ENCODE measurements at regions not wholly inside any gene's neighbourhood (a gene's known extent, or its start where the extent isn't known, plus 50 kb on each side); places are given as distances from the start of the nearest gene placed in this dataset.

DNA sequence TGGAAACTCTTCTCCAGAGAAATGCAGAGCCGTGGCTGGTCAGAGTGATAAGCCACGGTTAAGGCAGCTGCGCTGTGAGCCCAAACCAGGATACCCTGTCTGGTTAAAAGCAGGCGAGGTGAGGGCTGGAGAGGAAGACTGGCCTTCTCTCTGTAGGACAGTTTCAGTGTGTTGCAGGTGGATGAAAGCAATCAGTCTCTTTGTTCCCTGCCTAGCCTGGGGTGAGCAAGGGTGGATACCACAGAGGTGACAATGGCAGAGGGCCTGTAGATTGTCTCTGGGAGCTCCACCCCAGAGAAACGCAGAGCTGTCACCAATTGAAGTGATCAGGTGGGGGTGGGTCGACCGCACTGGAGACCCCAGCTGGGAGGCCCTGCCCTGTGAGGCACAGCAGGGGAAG lies 621.9 kb downstream of the LRFN5 start:
- H3K4me2 ChIP-seq (ENCODE audit: low read length): no peak overlapping the region
- no peaks in the 10 kb centered on the region for H3K9me3 ChIP-seq (replicated peaks; ENCODE audit: low read length)
- no peak overlapping the region for H3K9ac ChIP-seq (ENCODE audit: low read depth, low read length)
- peaks cover 6% of the 10 kb centered on the region for H3K4me1 ChIP-seq (ENCODE audit: control insufficient read depth, insufficient read depth, low read length)
- no peaks in the 10 kb centered on the region for H3K36me3 ChIP-seq (ENCODE audit: insufficient read depth, low read length)
- H3K4me3 ChIP-seq (ENCODE audit: low read length): no peak overlapping the region
- no peaks in the 10 kb centered on the region for H3K27me3 ChIP-seq (ENCODE audit: control insufficient read depth, insufficient read depth, low read length)

DNA sequence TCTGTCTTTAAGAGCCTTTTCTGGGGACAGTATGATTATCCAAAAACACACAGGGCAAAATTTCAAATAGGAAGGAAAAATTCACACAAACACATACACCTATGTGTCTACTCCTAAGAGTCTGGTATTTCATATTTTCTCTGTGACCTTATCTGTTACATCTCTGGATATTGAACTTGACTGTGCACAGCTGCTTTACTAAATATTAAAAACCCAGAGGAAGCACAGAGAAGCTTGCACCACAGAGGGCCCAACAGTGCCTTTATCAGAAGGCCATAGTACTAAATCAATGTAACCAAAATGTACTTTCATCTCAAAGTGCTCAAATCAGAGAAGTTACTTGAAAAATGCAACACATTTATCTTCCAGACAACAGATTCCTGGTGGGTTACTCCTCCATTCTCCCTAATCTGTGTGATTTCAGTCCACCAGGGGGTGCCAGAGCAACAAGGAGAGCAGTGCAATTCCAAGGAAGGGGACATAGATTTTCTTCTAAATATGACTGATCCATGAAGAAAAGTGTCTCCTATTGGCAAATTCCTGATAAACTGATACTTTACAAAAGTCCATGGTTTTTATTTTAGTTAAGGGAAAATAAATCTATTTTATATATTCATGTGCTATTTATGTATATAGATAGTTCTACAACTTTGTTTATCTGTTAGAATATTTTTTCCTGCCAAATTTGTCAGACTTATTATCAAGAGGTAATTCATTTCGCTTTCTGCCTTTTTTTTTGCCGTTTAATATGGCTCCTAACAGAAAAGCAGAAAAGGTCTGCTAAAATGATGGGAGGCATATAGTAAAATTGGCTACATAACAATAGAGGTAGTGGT lies 617.6 kb downstream of the LRFN5 start:
- Histone ChIP-seq H3K4me2 (ENCODE audit: low read length) (no peak overlapping the region), H3K27me3 (ENCODE audit: control insufficient read depth, insufficient read depth, low read length) (no peaks in the 10 kb centered on the region), H3K4me1 (ENCODE audit: control insufficient read depth, insufficient read depth, low read length) (peaks cover 22% of the 10 kb centered on the region), H3K36me3 (ENCODE audit: insufficient read depth, low read length) (no peaks in the 10 kb centered on the region), H3K9ac (ENCODE audit: low read depth, low read length) (peak overlapping the region; percentile 58), H3K4me3 (ENCODE audit: low read length) (no peak overlapping the region), H3K9me3 (replicated peaks; ENCODE audit: low read length) (no peaks in the 10 kb centered on the region)

DNA sequence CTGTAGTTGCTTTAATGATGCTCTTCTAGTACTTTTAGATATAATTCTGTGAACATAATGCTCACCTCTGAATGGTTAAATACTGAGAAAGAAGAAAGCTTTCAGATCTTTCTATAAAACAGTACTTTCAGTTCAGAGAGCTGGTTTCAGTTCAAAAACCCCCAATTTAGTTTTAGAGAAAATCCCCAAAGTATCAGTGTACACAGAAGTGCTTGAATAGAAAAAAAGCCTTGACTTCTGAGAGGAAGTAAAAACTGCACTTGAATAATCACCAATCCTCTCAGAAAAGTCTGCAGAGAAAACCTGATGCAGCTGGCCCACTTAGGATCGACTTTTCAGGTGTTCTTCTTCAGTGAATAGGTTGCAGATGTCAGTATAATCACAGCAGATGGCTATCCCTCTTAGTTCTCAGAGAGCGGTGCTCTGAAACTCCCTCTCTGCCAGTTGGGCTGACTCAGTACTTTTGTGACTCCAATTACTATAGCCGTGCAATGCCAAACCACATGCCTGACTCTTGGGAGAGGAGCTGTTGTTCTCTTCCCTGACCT lies 616.3 kb downstream of the LRFN5 start:
- H3K9ac ChIP-seq (ENCODE audit: low read depth, low read length): peak overlapping the region; percentile 10
- H3K4me3 ChIP-seq (ENCODE audit: low read length): no peak overlapping the region

DNA sequence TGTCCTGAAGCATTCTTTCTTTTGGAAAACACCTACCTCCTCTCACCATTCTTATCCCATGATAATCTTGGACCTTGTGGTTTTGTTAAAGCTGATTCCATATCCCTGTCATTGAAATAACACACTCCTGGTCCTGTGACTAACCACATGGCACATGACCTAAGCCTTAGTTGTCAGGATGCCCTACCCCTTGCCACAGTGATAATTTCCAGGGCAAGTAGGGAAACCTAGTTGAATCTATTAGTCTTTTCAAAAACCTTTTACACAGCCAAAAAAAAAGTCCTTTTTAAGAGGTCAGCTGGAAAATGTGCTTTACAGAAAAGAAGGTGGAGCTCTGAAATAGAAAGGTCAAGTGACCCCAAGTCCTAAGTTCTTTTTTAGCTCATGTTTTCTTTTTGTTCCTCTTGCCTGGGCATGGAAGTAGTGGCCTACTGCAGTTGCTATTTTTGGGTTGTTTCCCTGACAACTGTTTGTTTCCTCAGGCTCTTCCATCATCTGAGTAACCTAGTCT lies 608.4 kb downstream of the LRFN5 start:
- Histone ChIP-seq H3K4me3 (ENCODE audit: low read length) (no peak overlapping the region), H3K36me3 (ENCODE audit: insufficient read depth, low read length) (no peaks in the 10 kb centered on the region), H3K9ac (ENCODE audit: low read depth, low read length) (peak overlapping the region; percentile 70), H3K9me3 (replicated peaks; ENCODE audit: low read length) (no peaks in the 10 kb centered on the region), H3K4me1 (ENCODE audit: control insufficient read depth, insufficient read depth, low read length) (peaks cover 20% of the 10 kb centered on the region), H3K27me3 (ENCODE audit: control insufficient read depth, insufficient read depth, low read length) (no peaks in the 10 kb centered on the region), H3K4me2 (ENCODE audit: low read length) (peak overlapping the region; percentile 71)

More for the DNA sequence above, 616.3 kb downstream of the LRFN5 start:
- no peaks in the 10 kb centered on the region for H3K36me3 ChIP-seq (ENCODE audit: insufficient read depth, low read length)
- peak overlapping the region; percentile 36 for H3K4me2 ChIP-seq (ENCODE audit: low read length)
- H3K27me3 ChIP-seq (ENCODE audit: control insufficient read depth, insufficient read depth, low read length): no peaks in the 10 kb centered on the region
- H3K4me1 ChIP-seq (ENCODE audit: control insufficient read depth, insufficient read depth, low read length): peaks cover 22% of the 10 kb centered on the region
- no peaks in the 10 kb centered on the region for H3K9me3 ChIP-seq (replicated peaks; ENCODE audit: low read length)

DNA sequence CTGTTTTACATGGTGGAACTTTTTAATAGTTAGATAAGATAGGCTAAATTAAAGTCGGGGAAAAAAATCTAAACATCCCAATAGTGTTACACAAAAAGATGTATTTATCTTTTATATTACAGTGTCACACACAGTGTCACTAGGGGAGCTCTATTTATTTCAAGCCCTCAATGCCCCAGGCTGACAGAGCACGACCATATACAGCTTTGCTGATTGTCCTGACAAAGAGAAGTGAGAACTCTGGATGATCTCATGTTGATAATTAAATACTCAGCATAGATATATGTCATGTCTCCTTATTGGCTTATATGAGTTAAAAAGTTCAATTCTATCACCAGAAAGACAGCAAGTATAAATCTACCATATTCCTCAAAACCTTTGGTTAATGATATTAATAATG lies 594.3 kb downstream of the LRFN5 start:
- Histone ChIP-seq H3K4me3 (ENCODE audit: low read length) (no peak overlapping the region), H3K9me3 (replicated peaks; ENCODE audit: low read length) (no peaks in the 10 kb centered on the region), H3K4me1 (ENCODE audit: control insufficient read depth, insufficient read depth, low read length) (no peaks in the 10 kb centered on the region), H3K36me3 (ENCODE audit: insufficient read depth, low read length) (no peaks in the 10 kb centered on the region), H3K9ac (ENCODE audit: low read depth, low read length) (no peak overlapping the region), H3K27me3 (ENCODE audit: control insufficient read depth, insufficient read depth, low read length) (no peaks in the 10 kb centered on the region), H3K4me2 (ENCODE audit: low read length) (no peak overlapping the region)

DNA sequence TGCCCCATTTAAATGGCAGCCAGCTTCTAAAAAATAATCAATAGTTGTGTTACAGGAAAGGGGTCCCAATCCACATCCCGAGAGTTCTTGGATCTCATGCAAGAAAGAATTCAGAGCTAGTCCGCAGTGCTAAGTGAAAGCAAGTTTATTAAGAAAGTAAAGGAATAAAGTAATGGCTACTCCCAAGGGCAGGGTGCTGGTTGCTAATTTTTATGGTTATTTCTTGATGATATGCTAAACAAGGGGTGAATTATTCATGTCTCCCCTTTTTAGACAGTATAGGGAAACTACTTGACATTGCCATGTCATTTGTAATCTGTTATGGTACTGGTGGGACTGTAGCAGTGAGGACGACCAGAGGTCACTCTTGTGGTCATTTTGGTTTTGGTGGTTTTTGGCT lies 591.3 kb downstream of the LRFN5 start:
- Histone ChIP-seq H3K9ac (ENCODE audit: low read depth, low read length) (no peak overlapping the region), H3K4me3 (ENCODE audit: low read length) (no peak overlapping the region), H3K4me2 (ENCODE audit: low read length) (no peak overlapping the region), H3K4me1 (ENCODE audit: control insufficient read depth, insufficient read depth, low read length) (peaks cover 10% of the 10 kb centered on the region), H3K36me3 (ENCODE audit: insufficient read depth, low read length) (no peaks in the 10 kb centered on the region), H3K9me3 (replicated peaks; ENCODE audit: low read length) (no peaks in the 10 kb centered on the region), H3K27me3 (ENCODE audit: control insufficient read depth, insufficient read depth, low read length) (no peaks in the 10 kb centered on the region)

DNA sequence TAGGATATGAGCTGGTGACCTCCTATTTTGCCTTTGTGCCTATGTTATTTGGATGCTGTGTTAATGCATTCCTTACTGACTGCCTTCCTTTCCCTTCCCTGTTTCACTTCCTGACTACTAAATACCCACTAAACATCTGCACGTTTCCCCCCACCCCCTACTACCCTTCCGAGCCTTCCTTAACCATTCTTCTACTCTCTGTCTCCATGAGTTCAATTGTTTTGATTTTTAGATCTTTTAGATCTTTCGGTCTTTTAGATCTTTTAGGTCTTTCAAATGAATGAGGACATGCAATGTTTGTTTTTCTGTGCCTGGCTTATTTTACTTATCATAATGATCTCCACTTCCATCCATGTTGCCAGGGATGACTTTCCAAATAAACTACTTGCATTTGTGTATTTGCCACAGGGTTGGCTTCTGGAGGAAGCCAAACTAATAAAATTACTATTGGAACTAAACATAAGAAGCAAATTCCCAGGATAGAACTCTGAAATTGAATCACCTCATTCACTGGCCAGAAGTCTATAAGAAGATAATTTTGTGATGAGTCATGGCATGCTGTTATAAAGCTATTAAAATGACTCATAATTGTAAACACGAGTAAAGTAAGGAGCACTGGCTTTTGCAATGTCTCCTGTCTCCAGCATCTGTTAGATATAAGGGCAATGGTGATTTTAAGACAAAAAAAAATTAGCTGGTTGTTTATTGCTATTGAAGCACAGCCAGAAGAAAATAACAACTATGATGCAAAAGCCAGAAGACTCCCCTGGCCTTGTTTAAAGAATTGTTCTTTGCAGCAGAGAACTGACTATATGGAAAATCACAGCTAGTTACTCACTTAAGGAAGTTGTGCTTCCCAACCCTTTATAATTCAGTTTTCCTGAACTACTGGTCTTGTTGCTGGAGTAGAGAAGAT lies 586.3 kb downstream of the LRFN5 start:
- Histone ChIP-seq H3K4me2 (ENCODE audit: low read length) (peak overlapping the region; percentile 64), H3K9me3 (replicated peaks; ENCODE audit: low read length) (no peaks in the 10 kb centered on the region), H3K4me1 (ENCODE audit: control insufficient read depth, insufficient read depth, low read length) (peaks cover 26% of the 10 kb centered on the region), H3K27me3 (ENCODE audit: control insufficient read depth, insufficient read depth, low read length) (no peaks in the 10 kb centered on the region), H3K36me3 (ENCODE audit: insufficient read depth, low read length) (no peaks in the 10 kb centered on the region), H3K9ac (ENCODE audit: low read depth, low read length) (peak overlapping the region; percentile 57), H3K4me3 (ENCODE audit: low read length) (peak overlapping the region; percentile 47)

DNA sequence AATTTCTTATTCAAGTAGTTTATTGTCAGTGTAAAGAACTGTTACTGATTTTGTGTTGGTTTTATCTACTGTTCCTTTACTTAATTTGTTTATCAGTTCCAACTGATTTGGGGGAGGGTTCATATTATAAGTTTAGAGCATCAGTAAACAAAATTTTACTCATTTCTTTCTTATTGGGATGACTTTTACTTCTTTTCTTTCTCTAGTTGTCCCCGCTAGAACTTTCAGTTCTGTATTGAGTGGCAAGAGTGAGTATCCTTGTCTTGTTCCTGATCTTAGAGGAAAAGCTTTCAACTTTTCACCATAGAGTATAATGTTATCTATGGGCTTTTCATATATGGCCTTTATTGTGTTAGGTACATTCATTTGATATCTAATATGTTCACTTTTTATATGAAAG lies 584.1 kb downstream of the LRFN5 start:
- no peak overlapping the region for H3K9ac ChIP-seq (ENCODE audit: low read depth, low read length)
- peaks cover 31% of the 10 kb centered on the region for H3K4me1 ChIP-seq (ENCODE audit: control insufficient read depth, insufficient read depth, low read length)
- no peaks in the 10 kb centered on the region for H3K36me3 ChIP-seq (ENCODE audit: insufficient read depth, low read length)
- H3K4me2 ChIP-seq (ENCODE audit: low read length): no peak overlapping the region
- H3K27me3 ChIP-seq (ENCODE audit: control insufficient read depth, insufficient read depth, low read length): no peaks in the 10 kb centered on the region
- H3K4me3 ChIP-seq (ENCODE audit: low read length): no peak overlapping the region
- no peaks in the 10 kb centered on the region for H3K9me3 ChIP-seq (replicated peaks; ENCODE audit: low read length)

DNA sequence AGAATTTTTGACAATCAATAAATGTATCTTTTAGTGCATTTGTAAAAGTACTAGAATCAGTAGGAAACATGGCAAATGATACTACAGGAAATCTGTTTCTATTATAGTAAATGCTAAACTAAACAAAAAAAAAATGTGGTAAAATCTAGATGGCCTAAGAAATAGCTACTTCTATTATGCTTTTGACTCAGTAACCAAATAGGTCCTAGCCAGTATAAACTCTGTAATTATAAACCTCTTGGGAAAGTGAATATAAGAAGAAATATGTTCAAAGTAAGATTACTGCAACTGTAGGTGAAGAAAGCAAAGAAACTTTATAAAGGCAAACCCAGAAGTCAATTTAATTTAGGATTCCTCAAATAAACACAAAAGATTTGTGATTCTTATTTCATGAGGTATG lies 581.2 kb downstream of the LRFN5 start:
- Histone ChIP-seq H3K4me1 (ENCODE audit: control insufficient read depth, insufficient read depth, low read length) (peaks cover 20% of the 10 kb centered on the region), H3K9ac (ENCODE audit: low read depth, low read length) (no peak overlapping the region), H3K4me2 (ENCODE audit: low read length) (no peak overlapping the region), H3K27me3 (ENCODE audit: control insufficient read depth, insufficient read depth, low read length) (no peaks in the 10 kb centered on the region), H3K9me3 (replicated peaks; ENCODE audit: low read length) (no peaks in the 10 kb centered on the region), H3K36me3 (ENCODE audit: insufficient read depth, low read length) (no peaks in the 10 kb centered on the region), H3K4me3 (ENCODE audit: low read length) (no peak overlapping the region)

DNA sequence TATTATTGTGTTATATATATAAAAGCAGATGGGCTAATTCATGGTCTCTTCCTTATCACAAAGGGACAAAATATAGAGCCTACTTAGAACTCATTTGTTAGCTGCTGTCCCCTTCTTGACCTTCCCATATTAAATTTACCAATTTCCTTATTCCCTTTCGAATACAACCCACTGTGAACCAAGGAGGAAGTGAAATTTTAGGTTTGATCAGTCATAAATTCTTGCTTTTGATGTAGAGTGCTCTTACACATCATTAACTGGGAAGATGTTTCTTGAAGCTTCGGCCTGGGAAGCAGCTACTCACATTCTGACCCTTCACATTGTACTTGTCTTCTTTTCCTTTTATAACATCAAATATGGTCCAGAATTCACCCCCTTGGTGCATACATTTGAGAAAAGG lies 579.0 kb downstream of the LRFN5 start:
- H3K9me3 ChIP-seq (replicated peaks; ENCODE audit: low read length): no peaks in the 10 kb centered on the region
- H3K27me3 ChIP-seq (ENCODE audit: control insufficient read depth, insufficient read depth, low read length): no peaks in the 10 kb centered on the region
- no peak overlapping the region for H3K4me3 ChIP-seq (ENCODE audit: low read length)
- no peaks in the 10 kb centered on the region for H3K36me3 ChIP-seq (ENCODE audit: insufficient read depth, low read length)
- no peak overlapping the region for H3K4me2 ChIP-seq (ENCODE audit: low read length)
- peaks cover 10% of the 10 kb centered on the region for H3K4me1 ChIP-seq (ENCODE audit: control insufficient read depth, insufficient read depth, low read length)
- no peak overlapping the region for H3K9ac ChIP-seq (ENCODE audit: low read depth, low read length)

DNA sequence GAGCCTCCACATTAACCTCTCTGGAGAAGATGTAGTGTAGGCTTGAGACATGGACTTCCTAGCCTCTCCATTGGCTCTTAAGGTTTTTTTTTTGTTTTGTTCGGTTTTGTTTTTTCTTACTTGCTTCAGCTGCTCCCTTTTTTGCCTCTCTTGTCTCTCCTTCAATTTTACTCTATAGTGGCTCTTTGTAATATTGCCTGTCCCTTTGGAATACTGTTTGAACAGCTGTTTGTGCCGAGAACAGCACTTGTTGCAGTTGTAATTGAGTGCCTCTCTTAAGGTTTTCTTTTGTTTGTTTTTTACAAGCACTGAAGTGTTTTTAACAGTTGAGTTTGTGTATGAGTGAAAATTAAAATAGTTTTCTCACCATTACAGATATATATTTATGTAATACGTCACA lies 567.7 kb downstream of the LRFN5 start:
- Histone ChIP-seq H3K4me3 (ENCODE audit: low read length) (no peak overlapping the region), H3K4me2 (ENCODE audit: low read length) (no peak overlapping the region), H3K27me3 (ENCODE audit: control insufficient read depth, insufficient read depth, low read length) (no peaks in the 10 kb centered on the region), H3K4me1 (ENCODE audit: control insufficient read depth, insufficient read depth, low read length) (no peaks in the 10 kb centered on the region), H3K9ac (ENCODE audit: low read depth, low read length) (no peak overlapping the region), H3K36me3 (ENCODE audit: insufficient read depth, low read length) (no peaks in the 10 kb centered on the region), H3K9me3 (replicated peaks; ENCODE audit: low read length) (no peaks in the 10 kb centered on the region)
